ENCODE measurements at regions not wholly inside any gene's neighbourhood (a gene's known extent, or its start where the extent isn't known, plus 50 kb on each side); places are given as distances from the start of the nearest gene placed in this dataset.

GRCh38 chr5:26761446-26761845 lies 276.9 kb downstream of the CDH9 start:
- DNase-seq = no peak
- Histone ChIP-seq H3K4me3 (no peak overlapping the region), H3K27me3 (no peaks in the 10 kb centered on the region), H3K4me1 (no peaks in the 10 kb centered on the region), H3K36me3 (no peaks in the 10 kb centered on the region), H3K9me3 (peaks cover 0 to 9% (median 0%) of the 10 kb centered on the region in 11 donors), H3K27ac (no peak overlapping the region)
- no peak for ATAC-seq
- 88 to 90% methylated on average over 4 of the region's 4 CpGs for WGBS, 2 donors
- TF ChIP-seq CTCF (IDR thresholded peaks at IDR 0.05) = no peak
- intact Hi-C loops (cut with DNase I) = no loop called here

GRCh38 chr5:26761045-26761444 lies 277.3 kb downstream of the CDH9 start:
- 55 to 59% methylated on average over 7 of the region's 7 CpGs for WGBS, 2 donors
- DNase-seq = no peak
- no peak for ATAC-seq
- no peaks in the 10 kb centered on the region for H3K36me3 ChIP-seq
- H3K27ac ChIP-seq = no peak overlapping the region
- intact Hi-C loops (cut with DNase I) = no loop called here
- H3K27me3 ChIP-seq = no peaks in the 10 kb centered on the region
- peaks cover 0 to 9% (median 0%) of the 10 kb centered on the region in 11 donors for H3K9me3 ChIP-seq
- TF ChIP-seq CTCF (IDR thresholded peaks at IDR 0.05) = no peak
- H3K4me1 ChIP-seq = no peaks in the 10 kb centered on the region
- no peak overlapping the region for H3K4me3 ChIP-seq

GRCh38 chr5:26757941-26758340 lies 280.4 kb downstream of the CDH9 start:
- no peak overlapping the region for H3K4me3 ChIP-seq
- WGBS, 2 donors = 63 to 88% methylated on average over 2 of the region's 2 CpGs
- DNase-seq (no peak), ATAC-seq (no peak)
- H3K9me3 ChIP-seq = peaks cover 0 to 11% (median 0%) of the 10 kb centered on the region in 11 donors
- no peak overlapping the region for H3K27ac ChIP-seq
- intact Hi-C loops (cut with DNase I) = no loop called here
- no peaks in the 10 kb centered on the region for H3K4me1 ChIP-seq
- no peak for TF ChIP-seq CTCF (IDR thresholded peaks at IDR 0.05)
- H3K36me3 ChIP-seq = no peaks in the 10 kb centered on the region
- H3K27me3 ChIP-seq = no peaks in the 10 kb centered on the region

GRCh38 chr5:26749829-26750228 lies 288.6 kb downstream of the CDH9 start:
- Histone ChIP-seq H3K27me3 (no peaks in the 10 kb centered on the region), H3K27ac (no peak overlapping the region), H3K4me1 (no peaks in the 10 kb centered on the region), H3K36me3 (no peaks in the 10 kb centered on the region), H3K4me3 (no peak overlapping the region), H3K9me3 (peaks cover 0 to under 1% (median 0%) of the 10 kb centered on the region in 11 donors)
- no peak for DNase-seq
- ATAC-seq = no peak
- intact Hi-C loops (cut with DNase I) = no loop called here
- WGBS, 2 donors = 30 to 36% methylated on average over 1 of the region's 1 CpG
- no peak for TF ChIP-seq CTCF (IDR thresholded peaks at IDR 0.05)

GRCh38 chr5:26740182-26740581 lies 298.2 kb downstream of the CDH9 start:
- Histone ChIP-seq H3K27ac (no peak overlapping the region), H3K36me3 (no peaks in the 10 kb centered on the region), H3K27me3 (no peaks in the 10 kb centered on the region), H3K9me3 (peaks cover 0 to 6% (median 0%) of the 10 kb centered on the region in 11 donors), H3K4me1 (no peaks in the 10 kb centered on the region), H3K4me3 (no peak overlapping the region)
- ATAC-seq = no peak
- DNase-seq = no peak
- intact Hi-C loops (cut with DNase I) = no loop called here
- TF ChIP-seq CTCF (IDR thresholded peaks at IDR 0.05) = no peak
